DOHH2 (cell line): ENCODE measurements at regions not wholly inside any gene's neighbourhood (a gene's known extent, or its start where the extent isn't known, plus 50 kb on each side); places are given as distances from the start of the nearest gene placed in this dataset.

Experiments
- H3F3A ChIP-seq: fragments of 200-600 bp; sonication (generic), shearing (Covaris generic); 2 replicates; pipeline ENCODE4 v1.6.0; 2016; ENCODE audit warnings: antibody characterized with exemption, mild to moderate bottlenecking; ENCODE audit not compliant: control insufficient read depth, insufficient read depth
- H3K27ac ChIP-seq: fragments of 200-600 bp; sonication (generic); 2 replicates; pipeline ENCODE4 v1.5.1; 2014; ENCODE audit warnings: low read depth, mild to moderate bottlenecking, low read length, moderate library complexity
- H3K27me3 ChIP-seq: fragments of 200-600 bp; sonication (generic); 2 replicates; pipeline ENCODE4 v1.6.1; 2014; ENCODE audit warnings: mild to moderate bottlenecking, low read length, mixed read lengths; ENCODE audit not compliant: control insufficient read depth
- H3K36me3 ChIP-seq: fragments of 200-600 bp; sonication (generic); 2 replicates; pipeline ENCODE4 v1.6.1; 2014; ENCODE audit warnings: mild to moderate bottlenecking, low read length, moderate library complexity, mixed read lengths; ENCODE audit not compliant: control insufficient read depth
- H3K4me1 ChIP-seq: fragments of 200-600 bp; sonication (generic); 2 replicates; pipeline ENCODE4 v1.6.1; 2014; ENCODE audit warnings: mild to moderate bottlenecking, low read length, mixed read lengths; ENCODE audit not compliant: control insufficient read depth
- H3K4me2 ChIP-seq: fragments of 200-600 bp; sonication (generic); 2 replicates; pipeline ENCODE4 v1.6.0; 2014; ENCODE audit warnings: mild to moderate bottlenecking, low read length, moderate library complexity
- H3K4me3 ChIP-seq: fragments of 200-600 bp; sonication (generic); 2 replicates; pipeline ENCODE4 v1.5.1; 2014; ENCODE audit warnings: mild to moderate bottlenecking, low read length, mixed read lengths
- H3K79me2 ChIP-seq: fragments of 200-600 bp; sonication (generic); 2 replicates; pipeline ENCODE4 v1.6.1; 2014; ENCODE audit warnings: mild to moderate bottlenecking, low read length, mixed read lengths; ENCODE audit not compliant: control insufficient read depth
- H3K9me2 ChIP-seq: fragments of 200-600 bp; sonication (generic); replicated peaks from 2 replicates; pipeline ENCODE4 v1.6.1; 2014; ENCODE audit warnings: mild to moderate bottlenecking, low read length, mixed read lengths; ENCODE audit not compliant: control insufficient read depth
- H3K9me3 ChIP-seq: fragments of 200-600 bp; sonication (generic); 2 replicates; pipeline ENCODE4 v1.6.1; 2014; ENCODE audit warnings: antibody characterized with exemption, low read length, mixed read lengths; ENCODE audit not compliant: control insufficient read depth, insufficient read depth
- H4K20me1 ChIP-seq: fragments of 200-600 bp; sonication (generic); 2 replicates; pipeline ENCODE4 v1.6.0; 2014; ENCODE audit warnings: low read depth, mild to moderate bottlenecking, antibody characterized with exemption, low read length, moderate library complexity; ENCODE audit not compliant: control insufficient read depth, insufficient read depth
- EZH2phosphoT487 ChIP-seq: fragments of 200-600 bp; sonication (generic); IDR thresholded peaks from 2 replicates; pipeline ENCODE4 v1.6.1; 2017; ENCODE audit warnings: borderline replicate concordance, mild to moderate bottlenecking, antibody characterized with exemption, low read length, moderate library complexity, mixed read lengths
- TF ChIP-seq, protein P1 (sequence below): fragments of 200-600 bp; sonication (generic); IDR thresholded peaks from one replicate; pipeline ENCODE4 v1.5.1; 2014; ENCODE audit warnings: antibody characterized with exemption, mild to moderate bottlenecking, low read depth, low read length; ENCODE audit not compliant: poor library complexity, severe bottlenecking

DNA sequence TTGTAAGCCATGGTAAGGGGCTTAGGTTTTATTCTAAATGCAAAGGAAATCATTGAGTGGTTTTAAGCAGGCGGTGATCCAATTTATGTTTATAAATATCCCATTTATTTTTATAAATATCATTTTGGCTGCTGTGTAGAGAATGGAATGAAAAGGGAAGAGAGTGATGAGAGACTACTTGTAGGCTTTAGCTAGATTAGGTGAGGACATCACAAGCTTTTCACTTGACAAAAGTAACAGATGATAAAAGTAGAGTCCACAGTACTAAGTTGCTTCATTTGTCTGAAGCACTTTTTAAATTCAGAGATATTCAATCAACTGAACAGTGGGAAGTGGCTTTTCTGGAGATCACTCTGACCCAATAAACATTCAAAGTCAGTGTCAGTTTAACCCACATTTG, 65.4 kb upstream of the FSHR start:
- no peak overlapping the region for H3K4me2 ChIP-seq
- TF ChIP-seq EZH2phosphoT487, result no peak
- TF ChIP-seq, protein P1, sequence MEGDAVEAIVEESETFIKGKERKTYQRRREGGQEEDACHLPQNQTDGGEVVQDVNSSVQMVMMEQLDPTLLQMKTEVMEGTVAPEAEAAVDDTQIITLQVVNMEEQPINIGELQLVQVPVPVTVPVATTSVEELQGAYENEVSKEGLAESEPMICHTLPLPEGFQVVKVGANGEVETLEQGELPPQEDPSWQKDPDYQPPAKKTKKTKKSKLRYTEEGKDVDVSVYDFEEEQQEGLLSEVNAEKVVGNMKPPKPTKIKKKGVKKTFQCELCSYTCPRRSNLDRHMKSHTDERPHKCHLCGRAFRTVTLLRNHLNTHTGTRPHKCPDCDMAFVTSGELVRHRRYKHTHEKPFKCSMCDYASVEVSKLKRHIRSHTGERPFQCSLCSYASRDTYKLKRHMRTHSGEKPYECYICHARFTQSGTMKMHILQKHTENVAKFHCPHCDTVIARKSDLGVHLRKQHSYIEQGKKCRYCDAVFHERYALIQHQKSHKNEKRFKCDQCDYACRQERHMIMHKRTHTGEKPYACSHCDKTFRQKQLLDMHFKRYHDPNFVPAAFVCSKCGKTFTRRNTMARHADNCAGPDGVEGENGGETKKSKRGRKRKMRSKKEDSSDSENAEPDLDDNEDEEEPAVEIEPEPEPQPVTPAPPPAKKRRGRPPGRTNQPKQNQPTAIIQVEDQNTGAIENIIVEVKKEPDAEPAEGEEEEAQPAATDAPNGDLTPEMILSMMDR, result no peak
- no peak overlapping the region for H3K4me3 ChIP-seq
- no peak overlapping the region for H3K27ac ChIP-seq
- H3K27me3 ChIP-seq, result no peaks in the 10 kb centered on the region
- no peaks in the 10 kb centered on the region for H3K9me3 ChIP-seq
- no peaks in the 10 kb centered on the region; the same call in 1 of the 2 replicates for H3K9me2 ChIP-seq
- H3F3A ChIP-seq, result no peaks in the 10 kb centered on the region
- H3K79me2 ChIP-seq, result no peaks in the 10 kb centered on the region
- H3K4me1 ChIP-seq, result no peaks in the 10 kb centered on the region
- H3K36me3 ChIP-seq, result no peaks in the 10 kb centered on the region
- H4K20me1 ChIP-seq, result no peaks in the 10 kb centered on the region

DNA sequence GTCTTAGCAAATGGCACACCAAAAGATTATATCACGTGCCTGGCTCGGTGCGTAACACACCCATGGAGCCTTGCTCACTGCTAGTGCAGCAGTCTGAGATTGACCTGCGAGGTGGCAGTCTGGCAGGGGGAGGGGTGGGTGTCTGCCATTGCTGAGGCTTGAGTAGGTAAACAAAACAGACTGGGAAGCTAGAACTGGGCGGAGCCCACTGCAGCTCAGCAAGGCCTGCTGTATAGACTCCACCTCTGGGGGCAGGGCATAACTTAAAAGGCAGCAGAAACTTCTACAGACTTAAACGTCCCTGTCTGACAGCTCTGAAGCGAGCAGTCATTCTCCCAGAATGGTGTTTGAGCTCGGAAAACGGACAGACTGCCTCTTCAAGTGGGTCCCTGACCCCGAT, 55.9 kb upstream of the FSHR start:
- Histone ChIP-seq H3K4me1 (no peaks in the 10 kb centered on the region), H3K9me3 (no peaks in the 10 kb centered on the region)
- TF ChIP-seq EZH2phosphoT487, result no peak
- TF ChIP-seq, protein P1, result no peak

DNA sequence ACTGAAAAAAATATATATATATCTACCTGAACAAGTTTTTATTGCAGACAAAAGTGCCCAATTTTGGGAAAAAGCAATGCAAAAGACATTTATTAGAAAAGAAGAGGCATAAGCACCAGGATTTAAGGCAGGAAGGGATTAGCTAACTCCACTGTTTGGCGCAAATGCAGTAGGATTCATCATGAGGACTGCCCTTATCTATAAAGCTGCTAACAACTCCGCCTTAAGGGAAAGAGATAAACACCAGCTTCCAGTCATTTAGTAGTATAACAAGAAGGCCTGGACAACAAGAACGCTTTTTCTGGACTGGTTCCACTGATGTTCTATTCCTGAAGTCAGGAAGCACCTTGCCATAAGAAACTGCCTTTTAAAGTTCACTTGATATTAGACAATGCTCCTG, 52.9 kb upstream of the FSHR start:
- no peaks in the 10 kb centered on the region for H4K20me1 ChIP-seq
- H3K4me3 ChIP-seq, result no peak overlapping the region
- H3K9me3 ChIP-seq, result no peaks in the 10 kb centered on the region
- H3K79me2 ChIP-seq, result no peaks in the 10 kb centered on the region
- no peaks in the 10 kb centered on the region for H3K36me3 ChIP-seq
- H3K9me2 ChIP-seq, result no peaks in the 10 kb centered on the region
- no peak overlapping the region for H3K4me2 ChIP-seq
- TF ChIP-seq, protein P1, result no peak
- no peak for TF ChIP-seq EZH2phosphoT487
- H3F3A ChIP-seq, result no peaks in the 10 kb centered on the region
- no peaks in the 10 kb centered on the region for H3K4me1 ChIP-seq
- H3K27me3 ChIP-seq, result no peaks in the 10 kb centered on the region
- no peak overlapping the region for H3K27ac ChIP-seq

More for the DNA sequence above, 55.9 kb upstream of the FSHR start:
- Histone ChIP-seq H3K4me3 (no peak overlapping the region), H3K27ac (no peak overlapping the region), H3K9me2 (no peaks in the 10 kb centered on the region), H4K20me1 (no peaks in the 10 kb centered on the region), H3K4me2 (no peak overlapping the region), H3K79me2 (no peaks in the 10 kb centered on the region), H3F3A (no peaks in the 10 kb centered on the region), H3K36me3 (no peaks in the 10 kb centered on the region), H3K27me3 (no peaks in the 10 kb centered on the region)
